ENCODE measurements at regions not wholly inside any gene's neighbourhood (a gene's known extent, or its start where the extent isn't known, plus 50 kb on each side); places are given as distances from the start of the nearest gene placed in this dataset.

DNA sequence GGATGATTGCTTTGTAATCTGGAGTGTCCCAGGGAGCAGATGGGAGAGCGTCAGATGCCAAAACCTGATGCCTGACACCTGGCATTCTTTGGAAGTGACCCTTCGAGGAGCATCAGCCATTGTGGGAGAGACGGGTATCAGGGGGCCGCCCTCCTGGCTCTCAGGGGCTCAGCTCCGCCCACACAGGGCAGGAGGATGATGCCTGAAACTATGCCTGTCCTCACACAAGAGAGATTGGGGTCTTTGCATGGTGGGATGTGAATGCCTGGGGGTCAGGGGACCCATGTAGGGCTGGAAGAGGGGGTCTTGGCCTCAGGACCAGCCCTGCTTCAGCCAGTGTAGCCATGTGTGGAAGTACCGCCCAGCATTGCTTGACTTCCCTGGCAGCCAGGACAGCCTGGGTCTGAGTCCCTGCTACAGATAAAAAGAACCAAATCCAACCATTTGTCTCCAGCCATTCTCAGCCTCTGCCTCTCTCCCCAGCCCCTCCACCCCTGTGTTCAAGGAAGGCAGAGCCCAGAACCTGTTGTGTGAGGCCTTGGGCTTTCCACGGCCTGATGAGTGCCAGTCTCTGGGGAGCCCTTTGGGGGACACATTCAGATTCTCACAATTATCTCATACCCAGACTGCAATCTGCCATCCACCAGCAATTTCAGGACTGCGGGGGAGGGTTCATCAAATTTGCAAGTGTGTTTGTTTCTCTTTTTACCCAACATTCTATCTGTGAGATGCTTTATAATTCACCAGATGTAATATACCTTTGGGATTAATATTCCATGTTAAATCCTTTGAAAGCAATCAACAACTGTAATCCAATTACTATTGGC, 371.2 kb downstream of the PREX1 start:
- Histone ChIP-seq H4K20me1 (ENCODE audit: insufficient read depth, low read length) (no peaks in the 10 kb centered on the region), H3K9me3 (ENCODE audit: insufficient read depth, low read length) (no peaks in the 10 kb centered on the region), H3K4me1 (ENCODE audit: low read length) (peaks cover 25% of the 10 kb centered on the region), H3K9ac (ENCODE audit: low read length) (no peak overlapping the region), H3K27me3 (ENCODE audit: low read depth, low read length) (peaks cover 53% of the 10 kb centered on the region), H3K79me2 (ENCODE audit: low read length) (no peaks in the 10 kb centered on the region), H2AFZ (ENCODE audit: low read depth, low read length) (no peak overlapping the region; the same call in 1 of the 2 replicates), H3K36me3 (replicated peaks; ENCODE audit: low read depth, low read length) (no peaks in the 10 kb centered on the region), H3K4me3 (ENCODE audit: low read length) (no peak overlapping the region), H3K27ac (ENCODE audit: low read length) (no peak overlapping the region), H3K4me2 (ENCODE audit: low read length) (peak overlapping the region; percentile 20; the same call in 1 of the 2 replicates)
- no peak for TF ChIP-seq CTCF (IDR thresholded peaks at IDR 0.05; ENCODE audit: low read depth, low read length)

DNA sequence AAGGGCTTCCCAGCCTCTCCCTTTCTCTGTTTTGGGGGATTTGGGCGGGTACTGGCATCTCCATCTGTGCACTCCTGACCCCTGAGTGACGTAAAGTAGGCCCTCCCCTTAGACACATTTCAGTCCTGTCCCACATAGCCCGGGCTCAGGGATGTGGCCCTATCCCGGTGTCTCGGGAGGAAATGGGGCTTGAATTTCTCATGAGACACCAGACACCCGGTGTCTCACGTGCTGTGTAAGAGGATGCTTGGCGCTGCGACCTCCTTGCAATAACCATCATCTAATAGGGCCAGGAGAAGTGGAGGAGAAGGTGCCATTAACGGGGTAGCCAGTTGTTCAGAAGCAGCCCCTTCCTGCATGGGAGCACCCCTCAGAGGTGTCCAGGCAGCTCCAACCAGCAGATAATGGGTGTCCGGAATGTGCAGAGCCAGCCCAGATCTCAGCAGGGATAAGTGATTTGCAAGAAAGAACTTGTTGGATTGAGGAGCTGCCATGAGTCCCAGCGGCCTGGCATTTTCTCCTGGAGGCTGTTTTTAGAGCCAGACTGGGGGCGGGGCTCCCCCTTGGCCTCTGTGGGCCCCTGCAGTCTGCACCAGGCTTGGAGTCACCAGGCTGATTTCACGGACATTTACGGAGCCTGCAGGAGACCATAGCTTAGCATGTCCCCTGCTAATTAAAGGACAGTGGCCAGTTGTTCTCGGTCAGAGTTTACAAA, 372.0 kb downstream of the PREX1 start:
- Histone ChIP-seq H3K27me3 (ENCODE audit: low read depth, low read length) (peaks cover 46% of the 10 kb centered on the region), H2AFZ (ENCODE audit: low read depth, low read length) (no peak overlapping the region), H3K9ac (ENCODE audit: low read length) (no peak overlapping the region), H4K20me1 (ENCODE audit: insufficient read depth, low read length) (no peaks in the 10 kb centered on the region), H3K79me2 (ENCODE audit: low read length) (no peaks in the 10 kb centered on the region), H3K4me1 (ENCODE audit: low read length) (peaks cover 18% of the 10 kb centered on the region), H3K36me3 (replicated peaks; ENCODE audit: low read depth, low read length) (no peaks in the 10 kb centered on the region), H3K4me3 (ENCODE audit: low read length) (no peak overlapping the region), H3K9me3 (ENCODE audit: insufficient read depth, low read length) (no peaks in the 10 kb centered on the region), H3K27ac (ENCODE audit: low read length) (no peak overlapping the region), H3K4me2 (ENCODE audit: low read length) (no peak overlapping the region)
- TF ChIP-seq EZH2phosphoT487 (IDR thresholded peaks at IDR 0.05; ENCODE audit: low read depth) (no peak), CTCF (IDR thresholded peaks at IDR 0.05; ENCODE audit: low read depth, low read length) (no peak)

DNA sequence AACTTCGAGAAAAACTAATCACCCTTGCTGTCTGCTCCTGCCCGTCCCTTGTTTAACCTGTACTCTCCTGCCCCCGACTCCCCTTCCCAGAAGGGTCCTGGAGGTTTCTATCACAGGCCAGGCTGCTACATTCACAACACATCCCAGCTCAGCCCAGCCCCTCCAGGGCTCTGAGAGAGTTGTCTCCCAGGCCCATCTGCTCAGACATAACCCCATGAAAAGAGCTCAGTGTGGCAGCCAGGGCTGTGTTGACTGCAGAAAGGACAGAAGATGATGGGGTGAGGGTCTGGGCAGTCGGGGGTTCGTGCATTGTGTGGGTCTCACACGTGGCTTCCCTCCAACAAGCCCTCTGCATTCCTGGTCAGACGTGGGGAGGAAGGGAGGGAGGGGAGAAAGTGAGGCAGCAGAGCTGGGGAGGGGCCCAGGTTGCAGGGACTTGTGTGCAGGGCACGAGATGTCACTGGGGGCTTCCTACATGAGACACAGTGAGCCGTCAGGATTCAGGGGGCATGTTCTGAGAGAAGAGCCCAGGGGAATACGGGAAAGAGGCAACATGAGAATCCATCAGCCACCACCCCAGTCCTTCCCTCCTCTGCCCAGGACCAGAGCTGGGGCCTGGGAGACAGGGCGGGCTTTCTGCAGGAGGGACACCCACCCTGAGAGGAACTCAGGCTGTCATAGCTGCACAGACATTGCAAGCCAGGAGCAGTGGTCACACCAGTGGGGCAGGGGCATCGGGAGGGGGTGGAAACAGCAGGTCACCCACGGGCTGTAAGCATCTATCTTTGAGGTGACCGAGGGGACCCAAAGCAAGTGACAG, 372.9 kb downstream of the PREX1 start:
- Histone ChIP-seq H2AFZ (ENCODE audit: low read depth, low read length) (no peak overlapping the region), H3K4me3 (ENCODE audit: low read length) (no peak overlapping the region), H3K36me3 (replicated peaks; ENCODE audit: low read depth, low read length) (no peaks in the 10 kb centered on the region), H3K4me2 (ENCODE audit: low read length) (no peak overlapping the region), H4K20me1 (ENCODE audit: insufficient read depth, low read length) (no peaks in the 10 kb centered on the region), H3K9me3 (ENCODE audit: insufficient read depth, low read length) (no peaks in the 10 kb centered on the region), H3K4me1 (ENCODE audit: low read length) (peaks cover 11% of the 10 kb centered on the region), H3K79me2 (ENCODE audit: low read length) (no peaks in the 10 kb centered on the region), H3K27ac (ENCODE audit: low read length) (no peak overlapping the region), H3K9ac (ENCODE audit: low read length) (no peak overlapping the region), H3K27me3 (ENCODE audit: low read depth, low read length) (peaks cover 42% of the 10 kb centered on the region)
- TF ChIP-seq EZH2phosphoT487 (IDR thresholded peaks at IDR 0.05; ENCODE audit: low read depth): no peak

GRCh38 chr20:48453477-48454093, 374.2 kb downstream of the PREX1 start:
- Histone ChIP-seq H2AFZ (ENCODE audit: low read depth, low read length) (no peak overlapping the region), H3K36me3 (replicated peaks; ENCODE audit: low read depth, low read length) (no peaks in the 10 kb centered on the region), H3K4me1 (ENCODE audit: low read length) (peaks cover 11% of the 10 kb centered on the region), H3K9ac (ENCODE audit: low read length) (no peak overlapping the region), H4K20me1 (ENCODE audit: insufficient read depth, low read length) (no peaks in the 10 kb centered on the region), H3K27ac (ENCODE audit: low read length) (no peak overlapping the region), H3K4me2 (ENCODE audit: low read length) (no peak overlapping the region), H3K79me2 (ENCODE audit: low read length) (no peaks in the 10 kb centered on the region), H3K9me3 (ENCODE audit: insufficient read depth, low read length) (no peaks in the 10 kb centered on the region), H3K27me3 (ENCODE audit: low read depth, low read length) (peaks cover 48% of the 10 kb centered on the region), H3K4me3 (ENCODE audit: low read length) (no peak overlapping the region)
- TF ChIP-seq CTCF (IDR thresholded peaks at IDR 0.05; ENCODE audit: low read depth, low read length) (no peak), EZH2phosphoT487 (IDR thresholded peaks at IDR 0.05; ENCODE audit: low read depth) (no peak)
